GM19455 (cell line): ENCODE measurements at regions not wholly inside any gene's neighbourhood (a gene's known extent, or its start where the extent isn't known, plus 50 kb on each side); places are given as distances from the start of the nearest gene placed in this dataset.

Experiments used
- ATAC-seq: cut with Tn5 transposase; IDR thresholded peaks from one replicate; pipeline ENCODE4 v1.9.1; 2021; ENCODE audit not compliant: unreplicated experiment

DNA sequence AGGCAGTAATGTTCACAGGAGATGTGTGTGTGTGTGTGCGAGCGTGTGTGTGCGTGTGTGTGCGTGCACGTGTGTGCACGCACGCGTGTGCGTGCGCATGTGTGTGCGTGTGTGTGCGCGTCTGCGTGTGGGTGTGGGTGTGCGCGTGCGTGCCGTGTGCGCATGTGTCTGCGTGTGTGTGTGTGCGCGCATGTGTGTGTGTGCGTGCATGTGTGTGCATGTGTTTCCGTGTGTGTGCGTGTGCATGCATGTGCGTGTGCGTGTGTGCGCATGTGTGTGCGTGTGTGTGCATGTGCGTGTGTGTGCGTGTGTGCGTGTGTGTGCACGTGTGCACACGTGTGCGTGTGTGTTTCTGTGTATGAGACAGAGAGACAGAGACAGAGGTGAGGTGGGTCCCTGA lies 136.0 kb upstream of the CST7 start:
- ATAC-seq: no peak

DNA sequence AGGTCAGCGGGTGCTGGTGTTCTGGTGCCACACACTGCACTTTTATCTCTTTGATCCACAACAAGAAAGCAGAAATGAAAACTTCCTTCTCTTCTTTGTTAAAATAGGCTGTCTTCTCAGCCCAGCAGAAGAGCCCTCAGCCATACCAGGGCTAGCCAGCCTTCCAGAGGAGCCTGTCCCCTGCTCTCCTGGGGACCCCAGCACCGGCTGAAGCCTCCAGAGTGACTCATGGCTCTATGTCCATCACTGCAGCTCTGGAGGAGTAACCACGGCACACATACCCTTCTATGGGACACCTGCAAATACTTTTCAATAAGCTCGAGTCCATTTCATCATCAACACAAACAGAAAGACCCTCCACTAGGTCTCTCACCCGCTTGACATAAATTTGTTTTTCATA lies 135.6 kb upstream of the CST7 start:
- ATAC-seq: no peak

DNA sequence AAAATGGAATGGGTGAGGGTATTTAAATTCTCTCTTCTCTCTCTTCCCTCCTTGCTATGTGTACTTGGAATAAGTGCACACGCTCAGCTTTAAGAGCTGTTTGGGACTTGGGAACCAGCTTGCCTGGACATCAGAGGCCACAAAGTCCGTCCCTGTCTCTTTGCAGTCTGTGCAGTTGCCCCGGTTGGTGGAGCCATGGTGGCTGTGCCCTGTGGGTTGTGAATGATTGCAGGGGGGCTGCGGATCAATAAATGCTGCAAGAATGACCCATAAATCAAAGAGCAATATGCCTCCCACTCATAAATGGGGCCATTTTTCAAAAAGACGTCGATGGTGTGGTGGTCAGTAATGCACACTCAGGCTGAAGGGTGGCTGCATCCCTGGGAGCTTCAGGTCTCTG lies 135.1 kb upstream of the CST7 start:
- no peak for ATAC-seq

DNA sequence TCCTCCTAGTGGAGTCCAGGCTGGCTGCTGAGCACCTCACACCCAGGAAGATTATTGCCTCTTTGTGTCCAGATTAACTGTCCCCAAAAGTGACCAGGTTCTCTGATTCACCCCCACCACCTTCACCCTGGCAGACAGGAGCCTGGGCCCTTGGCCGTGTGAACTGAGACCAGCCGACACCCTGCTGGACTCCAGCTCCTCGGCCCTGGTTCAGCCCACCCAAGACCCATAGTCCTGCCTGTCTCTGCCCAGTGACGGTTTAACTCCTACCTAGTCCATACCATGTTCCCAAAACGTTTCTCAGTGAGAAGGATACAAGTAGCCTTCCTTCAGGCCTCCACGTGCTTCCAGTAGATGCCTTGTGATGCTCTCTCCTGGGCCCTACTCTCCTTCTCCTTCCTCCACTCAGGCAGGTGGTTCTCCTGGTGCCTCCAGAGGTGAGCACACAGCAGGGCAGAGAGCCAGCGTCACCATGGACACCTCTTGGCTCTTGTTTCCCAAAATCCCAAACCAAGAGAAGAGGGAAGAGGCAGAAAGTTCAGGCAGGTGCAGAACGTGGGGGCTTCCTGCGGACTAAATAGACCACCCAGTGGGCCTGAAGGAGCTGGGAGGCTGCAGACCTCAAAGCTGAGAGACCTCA lies 134.4 kb upstream of the CST7 start:
- ATAC-seq: no peak

DNA sequence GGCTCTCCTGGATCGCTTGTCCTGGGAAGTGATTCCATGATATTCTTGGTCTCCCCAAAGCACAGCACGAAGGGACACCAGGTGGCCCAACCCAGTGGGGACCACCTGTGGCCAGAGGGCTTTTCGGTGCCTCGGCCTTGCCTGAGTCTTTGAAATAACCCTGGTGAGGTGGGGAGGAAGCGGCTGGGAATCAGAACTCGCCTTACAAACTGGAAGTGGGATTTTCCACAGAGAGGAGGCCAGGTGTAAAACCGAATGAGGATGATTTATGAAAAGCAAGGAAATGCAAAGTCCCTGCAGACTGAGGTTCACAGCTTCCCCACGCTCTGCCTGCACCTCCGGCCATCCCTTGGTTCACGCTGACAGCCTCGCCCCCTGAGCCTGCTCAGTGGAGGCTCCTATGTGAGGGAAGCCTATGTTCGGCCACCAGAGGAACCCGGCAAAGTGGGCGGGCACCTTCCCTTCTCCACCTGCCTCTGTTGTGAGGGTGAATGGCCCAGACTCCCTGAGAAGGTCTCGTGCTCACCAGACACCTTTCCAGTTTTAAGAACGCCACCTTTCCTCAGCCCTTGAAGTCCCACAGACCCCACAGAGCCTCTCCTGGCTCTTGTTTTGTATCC lies 133.8 kb upstream of the CST7 start:
- ATAC-seq: no peak

DNA sequence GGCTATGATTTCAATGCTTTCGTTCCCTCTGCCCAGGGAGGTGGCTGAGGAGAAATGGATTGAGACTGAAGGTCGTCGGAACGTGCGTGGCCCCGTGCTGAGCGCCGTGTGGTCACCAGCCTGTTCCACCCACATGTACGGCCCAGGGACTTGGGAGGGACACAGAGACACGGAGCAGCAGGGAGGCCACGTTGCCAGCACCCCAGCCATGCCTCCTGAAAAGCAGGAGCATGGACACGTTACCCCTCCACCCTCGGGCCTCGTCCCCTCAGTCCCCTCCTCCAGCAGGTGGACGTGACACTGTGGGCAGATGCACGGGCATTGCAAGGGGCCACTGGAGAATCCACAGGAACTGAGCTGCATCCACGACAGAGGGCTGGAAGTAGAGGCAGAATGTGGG lies 133.1 kb upstream of the CST7 start:
- no peak for ATAC-seq

DNA sequence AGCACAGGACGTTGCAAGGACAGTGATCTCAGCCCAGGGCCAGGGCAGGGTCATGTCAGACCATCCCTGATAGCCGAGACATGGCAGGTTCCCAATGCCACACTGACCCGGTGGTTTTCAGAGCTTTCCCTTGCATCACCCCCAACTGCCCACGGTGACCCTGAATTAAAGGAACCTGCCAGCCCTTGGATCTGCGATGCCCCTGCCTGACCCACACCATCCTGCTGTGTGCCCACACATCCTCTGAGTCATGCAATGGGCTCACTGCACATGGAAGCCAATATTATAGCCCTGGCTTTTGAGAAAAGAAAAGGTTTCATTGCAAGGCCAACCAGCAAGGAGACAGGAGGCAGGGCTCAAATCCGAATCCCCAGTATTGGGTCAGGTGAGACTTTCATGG lies 132.6 kb upstream of the CST7 start:
- ATAC-seq: no peak

DNA sequence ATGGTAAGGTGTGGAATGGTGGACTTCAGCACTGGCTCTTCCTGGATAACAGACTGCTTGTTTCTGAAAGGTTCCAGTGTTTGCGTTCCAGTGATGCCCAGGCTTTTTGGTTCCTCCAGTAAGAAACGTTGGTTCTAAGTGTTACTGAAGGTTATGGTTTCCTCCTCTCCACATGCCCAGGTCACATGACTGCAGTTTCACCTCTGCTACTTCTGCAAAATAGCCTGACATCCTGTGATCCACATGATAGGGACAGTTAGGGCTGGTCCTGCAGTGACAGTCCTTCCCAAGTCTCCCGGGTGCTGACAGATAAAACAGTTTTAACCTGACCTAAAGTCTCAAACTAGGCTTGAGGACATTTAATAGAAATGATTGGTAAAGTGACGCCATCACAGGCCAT lies 132.2 kb upstream of the CST7 start:
- ATAC-seq: no peak

DNA sequence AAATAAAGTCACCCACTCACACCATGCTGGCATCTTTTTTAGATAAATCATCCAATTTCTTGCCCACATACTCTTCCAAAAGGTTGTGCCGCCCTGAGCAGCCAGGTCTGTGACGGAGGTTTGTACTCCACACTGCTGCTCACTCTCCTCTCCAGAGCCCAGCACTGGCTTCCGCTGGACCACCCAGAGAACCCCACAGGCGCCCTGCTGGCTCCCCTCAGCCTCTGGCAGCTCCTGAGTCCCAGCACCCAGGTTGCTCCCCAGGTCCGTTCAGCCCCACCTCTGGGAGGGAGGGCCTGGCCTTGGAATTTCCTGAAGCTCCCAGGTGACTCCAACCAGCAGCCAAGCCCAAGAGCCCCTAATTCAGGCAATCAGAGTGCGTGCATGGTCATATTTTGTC lies 131.7 kb upstream of the CST7 start:
- ATAC-seq: no peak

DNA sequence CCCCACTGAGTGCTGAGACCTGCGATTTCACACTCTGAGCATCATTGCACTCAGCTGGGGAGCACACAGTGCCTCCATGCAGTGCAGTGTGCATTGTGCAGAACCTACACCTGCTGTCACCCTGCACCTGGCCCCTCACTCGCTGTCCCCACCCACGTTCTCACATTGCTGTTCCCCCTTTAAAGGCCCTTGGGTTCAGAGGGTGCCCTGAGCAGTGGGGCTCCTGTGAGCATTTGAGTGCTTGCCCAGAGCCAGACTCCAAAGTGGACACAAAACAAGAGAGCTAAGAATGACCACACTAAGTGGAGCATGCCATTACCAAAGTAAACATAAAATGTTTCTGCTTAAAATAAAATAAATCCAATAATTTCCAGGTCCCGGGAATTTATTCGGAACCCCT lies 131.0 kb upstream of the CST7 start:
- ATAC-seq: no peak

DNA sequence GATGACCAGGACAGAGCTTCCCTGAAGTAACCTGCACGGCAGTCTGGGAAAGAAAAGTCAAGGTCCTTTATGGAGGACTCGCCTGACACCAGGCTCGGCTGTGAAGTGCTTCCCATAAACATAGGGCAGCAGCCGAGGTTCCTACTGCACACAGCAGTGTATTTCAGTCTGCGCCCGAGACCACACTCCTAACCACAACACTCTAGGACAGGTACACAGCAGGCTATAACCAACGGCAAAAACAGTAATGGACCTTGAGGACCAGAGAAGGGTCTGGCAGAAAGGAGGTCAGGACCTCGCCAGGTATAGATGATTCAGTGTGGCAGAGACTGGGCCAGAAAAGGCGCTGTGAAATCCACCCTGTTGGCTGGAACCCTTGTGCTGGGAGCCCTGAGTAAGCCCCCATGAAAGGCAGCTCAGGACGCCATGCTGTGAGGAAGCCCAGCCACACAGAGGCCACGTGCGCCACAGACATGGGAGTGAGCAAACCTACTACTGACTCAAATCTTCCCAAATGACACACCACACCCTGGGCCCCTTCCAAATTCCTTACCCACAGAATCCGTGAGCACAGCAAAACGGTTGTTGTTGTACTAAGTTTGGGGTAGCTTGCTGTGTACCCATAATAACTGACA lies 129.6 kb upstream of the CST7 start:
- no peak for ATAC-seq

DNA sequence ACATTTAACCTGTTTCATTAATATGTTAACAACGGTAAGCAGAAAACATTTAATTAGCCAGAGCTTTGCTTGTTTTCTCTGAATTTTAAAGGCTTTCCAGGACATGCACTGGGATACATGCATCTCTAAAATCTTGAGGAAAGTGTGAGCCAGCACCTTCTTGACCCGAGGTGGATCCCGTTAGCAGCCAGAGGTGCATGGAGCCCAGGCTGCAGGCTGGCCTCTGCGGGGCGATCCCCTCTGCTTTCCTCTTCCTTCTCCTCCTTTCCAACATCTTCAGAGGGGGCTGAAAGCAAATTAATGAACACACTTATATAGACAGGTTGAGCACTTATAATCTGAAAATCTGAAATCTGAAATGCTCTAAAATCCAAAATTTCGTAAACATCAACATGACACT lies 128.7 kb upstream of the CST7 start:
- ATAC-seq: no peak

DNA sequence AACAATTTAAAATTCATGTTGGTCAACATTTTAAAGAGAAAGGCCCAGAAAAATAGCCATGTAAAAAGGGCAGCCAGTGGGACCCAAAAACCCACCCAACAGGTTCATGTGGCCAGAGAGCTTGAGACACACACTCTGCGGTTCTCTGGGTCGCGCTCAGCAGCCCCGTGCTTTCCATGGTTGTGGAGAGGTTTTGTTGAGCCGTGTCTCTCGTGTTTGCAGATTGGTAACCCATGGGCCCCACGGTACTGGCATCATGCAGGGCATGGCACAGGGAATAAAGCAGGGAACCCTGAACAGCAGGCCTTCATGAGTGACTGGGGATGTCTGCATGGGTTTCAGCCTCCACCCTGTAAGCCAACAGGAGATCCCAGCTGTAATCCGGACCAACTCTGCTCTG lies 127.7 kb upstream of the CST7 start:
- no peak for ATAC-seq

DNA sequence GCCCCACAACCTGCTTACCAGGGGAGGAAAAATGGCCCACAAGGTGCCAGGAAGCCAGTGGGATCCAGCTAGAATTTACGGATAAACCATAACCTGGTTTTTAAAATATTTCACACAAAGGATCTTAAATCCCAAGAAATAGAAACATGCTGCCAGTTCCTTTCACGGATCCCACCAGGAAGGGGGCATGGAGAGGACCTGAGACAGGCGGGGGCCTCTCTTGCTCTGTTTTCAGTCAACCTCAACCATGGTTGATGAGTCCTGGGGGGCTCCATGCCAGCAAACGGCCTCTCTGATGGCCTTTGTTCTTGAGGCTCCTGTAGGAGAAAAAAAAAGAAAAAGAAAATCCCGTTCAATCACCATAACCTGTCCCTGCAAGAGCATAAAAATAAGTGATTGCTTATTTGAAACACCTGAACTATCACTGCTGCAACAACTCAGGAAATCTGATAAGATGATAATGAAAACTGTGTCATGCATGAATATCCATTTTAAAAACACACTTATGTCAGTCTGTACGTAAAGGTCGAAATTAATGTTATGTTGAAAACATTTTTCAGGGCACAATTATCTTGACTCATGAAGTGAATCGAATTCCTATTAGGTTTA lies 125.8 kb upstream of the CST7 start:
- ATAC-seq: no peak

DNA sequence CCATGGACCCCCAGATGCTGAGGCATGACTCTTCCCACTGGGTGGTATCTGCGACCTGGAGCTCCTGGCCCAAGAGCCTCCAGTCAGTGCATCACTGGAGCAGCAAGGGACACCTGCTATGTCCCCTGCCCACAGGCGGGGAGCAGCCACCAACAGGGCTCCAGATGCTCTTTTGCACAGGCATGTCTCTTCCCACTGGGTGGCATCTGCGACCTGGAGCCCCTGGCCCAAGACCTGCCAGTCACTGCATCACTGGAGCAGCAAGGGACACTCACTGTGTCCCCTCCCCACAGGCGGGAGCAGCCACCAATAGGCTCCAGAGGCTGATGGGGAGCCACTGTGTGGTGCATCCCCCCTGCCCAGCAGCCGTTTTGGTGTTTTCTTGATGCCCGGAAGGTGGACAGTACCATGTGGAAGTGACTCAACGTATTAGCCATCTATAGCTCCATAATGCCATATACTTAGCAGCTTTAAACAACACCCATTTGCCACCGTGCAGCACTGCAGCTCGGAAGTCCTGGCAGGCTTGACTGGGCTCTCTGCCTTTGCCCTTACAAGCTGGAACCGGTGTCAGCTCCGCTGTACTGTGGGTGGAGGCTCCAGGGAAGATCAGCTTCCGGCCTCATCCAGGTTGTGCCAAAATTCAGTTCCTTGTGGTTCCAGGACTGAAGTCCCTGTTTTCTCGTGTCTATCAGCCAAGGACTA lies 124.9 kb upstream of the CST7 start:
- no peak for ATAC-seq

DNA sequence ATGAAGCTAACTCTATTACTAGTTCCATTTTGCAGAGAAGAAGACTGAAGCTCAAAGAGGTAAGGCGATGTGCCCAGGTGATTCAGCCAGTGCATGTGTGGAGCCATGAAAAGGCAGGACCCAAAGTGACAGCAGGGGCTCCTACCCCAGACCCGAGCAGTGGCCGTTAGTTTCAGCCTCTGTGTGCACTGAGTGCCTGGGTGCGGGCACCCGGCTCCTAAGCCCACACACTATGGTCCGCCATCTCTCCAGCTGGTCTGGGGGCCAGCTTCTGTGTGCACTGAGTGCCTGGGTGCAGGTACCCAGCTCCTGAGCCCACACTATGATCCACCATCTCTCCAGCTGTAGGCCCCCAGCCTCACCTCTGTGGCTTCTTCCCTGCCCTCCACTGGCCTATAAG lies 123.5 kb upstream of the CST7 start:
- no peak for ATAC-seq

DNA sequence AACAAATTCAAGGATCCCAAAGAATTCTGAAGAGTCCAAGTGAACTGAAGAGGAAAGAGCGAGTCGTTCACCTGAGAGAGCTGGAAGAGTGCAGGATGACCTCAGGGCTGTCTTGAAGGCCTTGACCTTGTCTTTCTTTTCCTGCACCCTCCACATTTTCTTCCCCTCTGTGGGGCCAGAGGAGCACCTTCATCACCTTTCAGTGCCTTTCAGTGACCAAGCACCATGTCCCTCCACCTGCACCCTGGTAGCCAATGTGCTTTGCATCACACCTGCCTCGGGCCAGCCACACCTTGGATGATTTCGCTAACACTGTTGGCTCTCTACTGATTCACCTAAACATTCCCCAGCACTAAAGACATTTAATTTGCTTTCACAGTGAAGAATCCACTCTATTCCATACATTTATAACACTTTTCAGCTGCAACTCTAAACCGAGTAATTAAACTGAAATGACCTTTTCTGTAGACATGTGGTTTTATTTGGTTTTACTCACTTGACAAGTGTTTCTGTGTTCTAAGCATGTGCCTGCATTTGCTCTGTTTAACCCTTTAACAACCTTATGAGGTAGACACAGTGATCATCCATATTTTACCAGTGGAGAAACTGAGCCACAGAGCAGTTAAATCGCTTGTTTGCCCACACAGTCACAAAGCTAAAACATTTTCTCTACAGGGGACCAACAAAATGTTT lies 121.3 kb upstream of the CST7 start:
- ATAC-seq: no peak

DNA sequence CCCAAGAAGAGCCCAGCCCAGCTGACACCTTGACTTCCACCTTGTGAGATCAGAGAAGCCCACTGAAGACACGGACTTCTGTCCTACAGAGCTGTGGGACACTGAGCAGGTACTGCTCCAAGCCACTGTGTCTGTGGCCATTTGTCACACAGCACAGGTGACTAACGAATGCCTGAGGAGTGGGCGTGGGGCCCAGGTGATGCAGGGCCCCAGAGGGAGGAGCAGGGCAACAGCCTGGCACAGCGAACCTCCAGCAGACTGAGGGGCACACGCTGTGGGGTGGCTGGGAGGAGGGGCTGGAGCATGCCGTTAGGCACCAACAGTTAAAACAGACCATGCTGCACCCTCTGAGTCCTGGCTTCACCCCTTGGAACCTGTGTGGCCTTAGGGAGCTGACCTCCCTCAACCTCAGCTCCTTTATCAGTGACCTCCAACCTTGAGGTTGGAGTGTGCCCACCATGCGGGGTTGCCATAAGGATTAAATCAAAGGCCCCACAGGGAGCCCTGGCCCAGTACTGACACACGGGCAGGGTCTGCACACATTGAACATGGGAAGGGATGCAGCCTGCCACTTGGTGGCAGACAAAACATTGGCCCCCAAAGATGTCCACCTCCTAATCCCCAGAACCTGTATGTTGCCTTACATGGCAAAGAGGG lies 119.9 kb upstream of the CST7 start:
- ATAC-seq: no peak

DNA sequence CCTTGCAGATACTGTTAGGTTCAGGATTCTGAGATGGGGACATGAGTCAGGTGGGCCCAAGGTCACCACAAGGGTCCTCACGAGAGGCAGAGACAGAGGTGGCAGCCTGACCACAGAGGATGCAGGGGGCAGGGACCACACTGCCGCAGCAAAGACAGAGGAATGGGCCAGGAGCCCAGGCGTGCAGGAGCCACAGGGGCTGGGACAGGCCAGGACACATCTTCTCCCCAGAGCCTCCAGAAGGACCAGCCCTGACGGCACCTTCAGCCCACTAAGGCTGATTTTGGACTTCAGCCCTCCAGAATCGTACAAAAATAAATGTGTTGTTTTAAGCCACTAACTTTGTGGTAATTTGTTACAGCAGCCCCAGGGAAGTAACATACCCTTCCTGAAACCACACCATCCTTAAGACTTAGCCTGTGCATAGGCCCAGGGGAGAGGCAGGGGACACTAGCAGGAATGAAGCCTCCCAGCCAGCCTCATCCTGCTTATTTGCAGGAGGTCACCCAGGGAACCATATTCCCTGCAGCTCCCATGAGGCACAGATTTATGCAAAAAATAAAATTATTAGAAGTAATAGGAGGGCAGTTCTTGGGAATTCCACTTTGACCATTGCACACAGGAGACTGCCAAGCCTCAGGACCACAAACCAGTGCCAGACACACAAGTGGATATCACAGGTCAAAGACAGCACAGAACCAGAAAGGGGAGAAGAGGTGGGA lies 119.3 kb upstream of the CST7 start:
- ATAC-seq: no peak

DNA sequence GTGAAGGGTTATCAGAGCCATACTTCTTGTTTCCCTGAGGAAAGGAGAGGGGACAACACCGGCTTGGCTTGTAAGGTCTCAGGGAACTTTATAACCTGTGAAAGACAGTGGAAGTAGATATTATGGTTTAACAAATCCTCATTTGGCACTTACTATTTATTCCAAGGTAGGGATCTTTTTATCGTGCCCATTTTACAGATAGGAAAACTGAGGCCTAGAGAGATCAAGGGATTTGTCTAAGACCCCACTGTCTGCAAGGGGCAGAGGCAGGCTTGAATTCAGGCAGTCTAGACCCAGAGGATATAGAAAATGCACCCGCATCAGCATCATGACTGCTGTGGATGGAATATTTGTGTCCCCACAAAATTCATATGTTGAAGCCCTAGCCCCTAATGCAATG lies 118.4 kb upstream of the CST7 start:
- no peak for ATAC-seq
